ENCODE measurements at regions not wholly inside any gene's neighbourhood (a gene's known extent, or its start where the extent isn't known, plus 50 kb on each side); places are given as distances from the start of the nearest gene placed in this dataset.

GRCh38 chr2:67652679-67653078 is 255.5 kb downstream of the ETAA1 start:
- Histone ChIP-seq H3K4me1 (replicated peaks in 1 of 2) (peaks cover 0 to 30% of the 10 kb centered on the region in 2 donors), H3K36me3 (replicated peaks in 1 of 2) (no peaks in the 10 kb centered on the region), H3K27ac (no peak overlapping the region), H3K27me3 (no peaks in the 10 kb centered on the region), H3K9me3 (replicated peaks in 1 of 3) (no peaks in the 10 kb centered on the region), H3K4me3 (no peak overlapping the region)
- 80 to 94% (median 88%) methylated on average over 1 of the region's 1 CpG for WGBS, 4 donors
- intact Hi-C loops (cut with DNase I), result no loop called here
- TF ChIP-seq POLR2A (IDR thresholded peaks at IDR 0.05) (no peak), CTCF (IDR thresholded peaks at IDR 0.05) (no peak)
- DNase-seq, result no peak

- 66 to 77% (median 71%) methylated on average over 4 of the region's 4 CpGs for WGBS, 4 donors
These were observed 259.7 kb downstream of the ETAA1 start for GRCh38 chr2:67656875-67657274.

GRCh38 chr2:67658820-67659219 is 261.7 kb downstream of the ETAA1 start:
- Histone ChIP-seq H3K4me1 (replicated peaks in 1 of 2) (no peaks in the 10 kb centered on the region), H3K27ac (no peak overlapping the region), H3K36me3 (replicated peaks in 1 of 2) (no peaks in the 10 kb centered on the region), H3K9me3 (replicated peaks in 1 of 3) (peaks cover 0 to 6% (median 0%) of the 10 kb centered on the region in 3 donors), H3K27me3 (no peaks in the 10 kb centered on the region), H3K4me3 (no peak overlapping the region)
- intact Hi-C loops (cut with DNase I), result no loop called here
- DNase-seq, result no peak
- TF ChIP-seq POLR2A (IDR thresholded peaks at IDR 0.05) (no peak), CTCF (IDR thresholded peaks at IDR 0.05) (no peak)

More at GRCh38 chr2:67656875-67657274, 259.7 kb downstream of the ETAA1 start:
- DNase-seq, result no peak
- Histone ChIP-seq H3K36me3 (replicated peaks in 1 of 2) (no peaks in the 10 kb centered on the region), H3K4me1 (replicated peaks in 1 of 2) (no peaks in the 10 kb centered on the region), H3K9me3 (replicated peaks in 1 of 3) (peaks cover 0 to 6% (median 0%) of the 10 kb centered on the region in 3 donors), H3K27ac (no peak overlapping the region), H3K4me3 (no peak overlapping the region), H3K27me3 (no peaks in the 10 kb centered on the region)
- TF ChIP-seq CTCF (IDR thresholded peaks at IDR 0.05) (no peak), POLR2A (IDR thresholded peaks at IDR 0.05) (no peak)
- intact Hi-C loops (cut with DNase I), result no loop called here

- no peak for DNase-seq
- TF ChIP-seq CTCF (IDR thresholded peaks at IDR 0.05) (no peak), POLR2A (IDR thresholded peaks at IDR 0.05) (no peak)
- 84 to 95% (median 90%) methylated on average over 4 of the region's 4 CpGs for WGBS, 4 donors
- Histone ChIP-seq H3K9me3 (replicated peaks in 1 of 3) (peaks cover 0 to 6% (median 0%) of the 10 kb centered on the region in 3 donors), H3K4me1 (replicated peaks in 1 of 2) (no peaks in the 10 kb centered on the region), H3K36me3 (replicated peaks in 1 of 2) (no peaks in the 10 kb centered on the region), H3K27ac (no peak overlapping the region), H3K27me3 (no peaks in the 10 kb centered on the region), H3K4me3 (no peak overlapping the region)
- intact Hi-C loops (cut with DNase I), result no loop called here
These were observed 263.0 kb downstream of the ETAA1 start for GRCh38 chr2:67660015-67660602.

All from adrenal gland (tissue), 9 donors.